ENCODE measurements at regions not wholly inside any gene's neighbourhood (a gene's known extent, or its start where the extent isn't known, plus 50 kb on each side); places are given as distances from the start of the nearest gene placed in this dataset.

DNA sequence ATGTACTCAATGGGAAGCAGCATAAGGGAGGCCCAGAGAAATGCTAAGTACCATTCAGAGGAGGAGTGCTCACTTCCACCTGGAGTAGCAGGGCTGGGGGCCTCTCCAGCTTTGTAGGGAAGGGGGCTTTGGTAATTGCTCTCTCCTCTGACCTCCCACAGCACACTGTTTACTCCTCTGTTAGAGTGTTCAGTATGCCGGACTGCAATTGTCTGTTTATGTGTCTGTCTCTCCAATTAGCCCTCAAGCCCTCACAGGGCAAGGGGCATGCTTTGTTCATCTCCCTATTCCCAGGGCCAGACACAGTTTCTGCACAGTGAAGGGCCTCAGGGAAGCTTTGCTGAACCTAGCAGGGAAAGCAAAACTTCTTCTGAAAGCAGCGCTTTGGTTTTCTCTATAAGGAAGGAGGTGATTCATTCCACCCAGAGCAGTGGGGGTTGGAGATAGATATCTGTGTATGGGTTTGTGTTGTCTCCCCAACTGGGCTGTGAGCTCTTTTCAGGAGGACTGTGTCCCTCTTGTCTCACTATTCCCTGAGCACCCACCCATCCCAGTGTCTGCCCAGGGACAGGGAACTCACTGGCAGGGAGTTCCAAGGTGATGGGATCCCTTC lies 50.0 kb upstream of the VMA21 start:
- TF ChIP-seq, protein P1, sequence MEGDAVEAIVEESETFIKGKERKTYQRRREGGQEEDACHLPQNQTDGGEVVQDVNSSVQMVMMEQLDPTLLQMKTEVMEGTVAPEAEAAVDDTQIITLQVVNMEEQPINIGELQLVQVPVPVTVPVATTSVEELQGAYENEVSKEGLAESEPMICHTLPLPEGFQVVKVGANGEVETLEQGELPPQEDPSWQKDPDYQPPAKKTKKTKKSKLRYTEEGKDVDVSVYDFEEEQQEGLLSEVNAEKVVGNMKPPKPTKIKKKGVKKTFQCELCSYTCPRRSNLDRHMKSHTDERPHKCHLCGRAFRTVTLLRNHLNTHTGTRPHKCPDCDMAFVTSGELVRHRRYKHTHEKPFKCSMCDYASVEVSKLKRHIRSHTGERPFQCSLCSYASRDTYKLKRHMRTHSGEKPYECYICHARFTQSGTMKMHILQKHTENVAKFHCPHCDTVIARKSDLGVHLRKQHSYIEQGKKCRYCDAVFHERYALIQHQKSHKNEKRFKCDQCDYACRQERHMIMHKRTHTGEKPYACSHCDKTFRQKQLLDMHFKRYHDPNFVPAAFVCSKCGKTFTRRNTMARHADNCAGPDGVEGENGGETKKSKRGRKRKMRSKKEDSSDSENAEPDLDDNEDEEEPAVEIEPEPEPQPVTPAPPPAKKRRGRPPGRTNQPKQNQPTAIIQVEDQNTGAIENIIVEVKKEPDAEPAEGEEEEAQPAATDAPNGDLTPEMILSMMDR (IDR thresholded peaks at IDR 0.05) = no peak
- TF ChIP-seq POLR2AphosphoS5 (IDR thresholded peaks at IDR 0.05) (no peak), POLR2A (IDR thresholded peaks at IDR 0.05) (no peak)
